Caki2 (cell line): ENCODE measurements at regions not wholly inside any gene's neighbourhood (a gene's known extent, or its start where the extent isn't known, plus 50 kb on each side); places are given as distances from the start of the nearest gene placed in this dataset.

Experiments
- DNase-seq: peaks from one replicate; pipeline ENCODE4 v3.0.0-alpha.2; 2015; ENCODE audit warnings: low read depth
- in situ Hi-C: cut with HindIII; loops from 2 replicates; pipeline ENCODE4 v1.10.0; 2016; ENCODE audit warnings: low sequenced_read_pairs, low pct_unique_long_range_greater_than_20kb, mixed read lengths

DNA sequence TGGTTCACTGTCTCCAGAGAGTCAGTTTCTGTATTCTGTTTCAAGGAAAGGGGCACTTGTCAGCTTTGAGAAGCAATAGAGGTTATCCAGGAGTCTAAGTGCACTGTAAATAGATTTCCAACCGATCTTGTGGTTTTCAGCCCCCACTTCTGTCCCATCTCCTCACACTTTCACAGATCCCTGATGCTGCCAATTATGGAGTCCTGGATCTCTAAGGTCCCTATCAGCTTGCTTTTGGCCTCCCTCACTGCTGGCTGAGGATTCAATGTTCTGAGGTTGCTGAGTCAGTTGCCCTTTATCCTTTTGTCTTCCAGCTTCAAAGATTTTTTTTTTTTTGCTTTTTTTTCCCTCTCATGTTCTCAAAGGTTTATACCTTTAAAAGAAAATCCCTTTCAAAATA lies 98.4 kb downstream of the DIRAS3 start:
- in situ Hi-C loops: no loop called here
- no peak for DNase-seq

DNA sequence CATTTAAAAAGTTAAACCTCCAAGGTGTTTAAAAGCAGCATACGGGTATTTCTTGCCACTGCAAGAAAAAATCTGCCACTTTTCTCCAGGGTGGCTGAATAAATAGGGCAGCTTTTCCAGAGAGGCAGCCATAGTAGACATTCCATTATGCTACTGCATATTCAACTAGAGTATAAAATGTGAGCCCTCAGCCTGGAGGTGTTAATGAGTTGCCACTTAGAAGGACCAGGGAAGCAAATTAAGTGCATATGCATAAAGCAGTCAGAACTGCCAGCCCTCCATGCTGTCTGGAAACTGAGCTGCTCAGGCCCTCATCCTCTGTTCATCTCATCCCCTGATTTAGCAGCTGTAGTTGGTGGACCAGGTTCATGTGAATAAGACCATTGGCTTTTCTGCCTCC lies 99.4 kb downstream of the DIRAS3 start:
- no peak for DNase-seq
- in situ Hi-C loops: no loop called here

- in situ Hi-C loops: no loop called here
- peak; percentile 46 for DNase-seq
Measured at GRCh38 chr1:67948151-67949080, 102.0 kb downstream of the DIRAS3 start.

DNA sequence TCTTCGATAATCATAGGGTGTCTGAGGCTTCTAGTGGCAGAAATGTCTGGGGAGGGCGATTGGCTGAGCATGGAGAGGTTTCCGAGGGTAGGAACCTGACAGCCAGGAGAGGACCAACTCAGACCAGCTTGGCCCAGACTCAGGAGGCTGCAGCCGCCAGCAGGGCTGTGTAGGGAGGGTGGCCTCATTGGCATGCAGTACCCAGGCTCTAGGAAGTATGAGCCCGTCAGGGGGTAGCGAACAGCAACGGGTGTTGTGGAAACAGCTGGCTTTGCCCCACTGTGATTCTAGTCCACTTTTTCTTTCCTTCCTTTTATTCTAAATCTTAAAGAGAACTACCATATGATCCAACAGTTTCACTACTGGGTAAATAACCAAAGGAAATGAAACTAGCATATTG lies 103.3 kb downstream of the DIRAS3 start:
- in situ Hi-C loops: no loop called here
- no peak for DNase-seq

- DNase-seq: no peak
- in situ Hi-C loops: no loop called here
Measured at GRCh38 chr1:67945733-67946374, 104.6 kb downstream of the DIRAS3 start.

DNA sequence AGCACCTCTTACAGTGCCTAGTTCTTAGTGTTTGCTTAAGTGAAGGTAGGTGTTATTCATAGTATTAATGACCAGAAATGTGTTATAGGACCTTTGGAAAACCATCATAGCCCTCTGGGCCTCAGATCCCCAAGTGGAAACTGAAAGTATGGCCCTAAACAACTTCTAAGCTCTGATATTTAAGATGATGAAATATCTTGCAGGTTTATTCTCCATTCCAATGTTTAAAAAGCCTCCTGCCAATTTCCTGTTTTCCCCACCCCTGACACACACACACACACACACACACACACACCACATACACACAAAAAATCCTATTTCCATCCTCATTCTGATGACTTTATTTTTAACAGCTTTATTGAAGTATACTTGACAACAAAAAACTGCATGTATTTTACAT lies 108.2 kb downstream of the DIRAS3 start:
- in situ Hi-C loops: no loop called here
- no peak for DNase-seq

DNA sequence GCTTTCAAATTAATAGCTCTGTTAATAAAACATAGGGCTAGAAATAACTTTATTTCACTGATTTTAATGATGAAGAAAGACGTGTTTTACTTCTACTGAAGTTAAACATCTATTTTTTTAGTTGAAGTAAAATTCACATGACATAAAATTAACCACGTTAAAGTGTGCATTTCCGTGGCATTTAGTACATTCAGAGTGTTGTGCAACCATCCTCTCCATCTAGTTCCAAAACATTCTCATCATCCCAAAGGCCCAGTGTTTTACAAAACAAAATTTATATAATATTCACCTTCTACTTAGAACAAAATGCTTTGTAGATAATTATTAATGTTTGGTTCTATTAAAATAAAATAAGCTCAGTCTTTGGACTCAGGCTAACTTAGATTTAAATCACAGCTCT lies 108.5 kb upstream of the GNG12 start:
- in situ Hi-C loops: no loop called here

GRCh38 chr1:67941155-67941554 lies 107.9 kb upstream of the GNG12 start:
- in situ Hi-C loops: no loop called here
- DNase-seq: no peak

More for the DNA sequence above, 108.5 kb upstream of the GNG12 start:
- no peak for DNase-seq

GRCh38 chr1:67939942-67940341 lies 106.7 kb upstream of the GNG12 start:
- in situ Hi-C loops: no loop called here
- no peak for DNase-seq

DNA sequence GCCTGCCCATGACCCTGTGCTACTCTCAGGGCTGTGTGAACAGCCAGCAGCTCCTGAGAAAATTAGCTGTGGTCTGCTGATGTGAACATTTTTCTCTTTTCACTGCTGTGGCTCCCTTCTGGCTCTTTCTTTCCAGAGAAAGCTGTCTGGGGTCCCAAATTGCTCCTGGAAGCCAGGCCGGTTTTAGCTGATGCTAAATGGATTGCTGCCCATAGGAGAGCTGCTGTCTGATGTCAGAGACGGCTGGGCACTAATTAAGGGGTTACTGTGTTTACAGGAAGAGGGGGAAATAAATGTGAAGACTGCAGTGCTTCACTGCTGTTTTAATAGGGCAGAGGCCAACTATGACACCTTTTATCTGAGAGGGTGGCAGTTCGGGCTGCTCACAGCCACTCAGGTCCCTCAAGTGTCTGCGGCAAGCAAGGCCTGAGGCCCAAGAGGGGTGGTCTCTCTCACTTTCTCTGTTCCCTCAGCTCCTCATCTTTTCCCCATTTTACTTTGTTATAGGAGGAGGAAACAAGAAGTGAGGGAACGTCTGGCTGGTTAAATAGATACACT lies 106.0 kb upstream of the GNG12 start:
- in situ Hi-C loops: no loop called here

DNA sequence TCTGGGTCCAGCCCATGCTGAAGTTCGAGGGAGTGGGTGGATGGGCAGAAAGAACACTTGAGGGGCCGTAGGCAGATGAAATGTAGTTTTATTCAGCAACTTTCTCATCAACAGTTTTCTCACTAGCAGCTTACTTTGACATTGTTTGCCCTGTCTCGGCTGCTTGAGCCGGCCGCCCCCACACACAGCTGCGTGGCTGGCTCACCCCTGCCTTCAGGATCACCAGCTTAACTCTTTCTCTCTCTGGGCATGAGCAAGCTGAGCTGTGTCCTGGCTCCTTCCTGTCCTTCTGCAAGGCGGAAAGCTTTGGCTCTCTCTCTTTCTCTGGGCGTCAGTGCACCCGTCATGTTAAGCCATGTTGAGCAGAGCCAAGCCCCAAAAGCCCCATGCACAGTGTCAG lies 104.4 kb upstream of the GNG12 start:
- DNase-seq: no peak
- in situ Hi-C loops: no loop called here

More for the DNA sequence above, 106.0 kb upstream of the GNG12 start:
- no peak for DNase-seq

DNA sequence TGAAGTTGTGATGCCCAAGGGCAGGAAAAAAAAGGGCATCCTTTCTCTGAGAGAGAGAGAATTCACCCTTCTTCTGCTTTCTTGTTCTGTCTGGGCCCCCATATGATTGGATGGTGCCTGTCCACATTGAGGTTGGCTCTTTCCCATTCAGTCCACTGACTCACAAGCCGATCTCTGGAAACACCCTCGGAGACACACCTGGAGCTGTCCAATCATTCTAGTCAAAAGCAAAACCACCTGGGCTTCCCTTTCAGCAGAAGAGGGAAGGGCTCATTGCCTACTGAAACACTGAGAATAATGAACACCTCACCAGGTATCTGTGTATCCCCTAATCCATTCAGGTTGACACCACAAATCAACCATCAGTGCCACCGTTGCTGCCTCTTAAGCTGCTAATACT lies 103.7 kb upstream of the GNG12 start:
- no peak for DNase-seq
- in situ Hi-C loops: no loop called here

- in situ Hi-C loops: no loop called here
- DNase-seq: no peak
Measured at GRCh38 chr1:67935560-67935959, 102.3 kb upstream of the GNG12 start.

- no peak for DNase-seq
- in situ Hi-C loops: no loop called here
Measured at GRCh38 chr1:67931198-67931597, 97.9 kb upstream of the GNG12 start.

DNA sequence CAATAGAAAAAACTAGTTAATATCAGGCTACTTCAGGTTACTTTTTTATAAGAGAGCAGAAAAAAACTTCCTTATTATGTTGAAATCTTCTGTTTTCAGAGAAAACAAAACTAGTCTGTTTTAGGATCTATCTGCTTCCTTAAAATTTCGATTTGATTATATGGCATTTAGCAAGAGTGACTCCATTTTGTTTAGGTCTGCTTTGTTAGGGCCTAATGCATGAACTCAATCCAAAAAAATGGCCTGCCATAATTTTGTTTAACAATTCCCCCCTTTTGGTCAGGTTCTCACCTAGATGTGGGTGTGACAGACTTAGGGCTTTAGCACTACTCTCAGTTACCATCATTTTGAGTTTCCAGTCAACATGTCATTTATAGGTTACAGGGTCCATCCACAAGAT lies 89.8 kb upstream of the GNG12 start:
- in situ Hi-C loops: no loop called here
- DNase-seq: no peak

GRCh38 chr1:67921725-67922489 lies 88.6 kb upstream of the GNG12 start:
- DNase-seq: no peak
- in situ Hi-C loops: no loop called here

- in situ Hi-C loops: no loop called here
Measured at GRCh38 chr1:67919274-67920072, 86.2 kb upstream of the GNG12 start.

GRCh38 chr1:67918067-67918466 lies 84.8 kb upstream of the GNG12 start:
- in situ Hi-C loops: no loop called here
- no peak for DNase-seq

More at GRCh38 chr1:67919274-67920072, 86.2 kb upstream of the GNG12 start:
- DNase-seq: no peak
